OCI-LY1 (cell line): ENCODE measurements at regions not wholly inside any gene's neighbourhood (a gene's known extent, or its start where the extent isn't known, plus 50 kb on each side); places are given as distances from the start of the nearest gene placed in this dataset.

ENCODE experiments used
- H2AFZ ChIP-seq: fragments of 200-600 bp; sonication (generic), shearing (Covaris generic); 2 replicates; pipeline ENCODE4 v1.6.0; 2014; ENCODE audit warnings: antibody characterized with exemption, mild to moderate bottlenecking, low read length
- H3F3A ChIP-seq: fragments of 200-600 bp; sonication (generic), shearing (Covaris generic); 2 replicates; pipeline ENCODE4 v1.6.0; 2014; ENCODE audit warnings: mild to moderate bottlenecking, antibody characterized with exemption, low read length, moderate library complexity; ENCODE audit not compliant: insufficient read depth
- H3K27ac ChIP-seq: fragments of 200-600 bp; sonication (generic); 2 replicates; pipeline ENCODE4 v1.5.1; 2014; ENCODE audit warnings: low read length, mixed run types, mild to moderate bottlenecking, low read depth; ENCODE audit not compliant: poor library complexity, severe bottlenecking
- H3K27me3 ChIP-seq: fragments of 200-600 bp; sonication (generic); 2 replicates; pipeline ENCODE4 v1.6.0; 2014; ENCODE audit warnings: antibody characterized with exemption, mild to moderate bottlenecking, low read length, moderate library complexity; ENCODE audit not compliant: insufficient read depth
- H3K36me3 ChIP-seq: fragments of 200-600 bp; sonication (generic); 2 replicates; pipeline ENCODE4 v1.6.1; 2014; ENCODE audit warnings: mild to moderate bottlenecking, antibody characterized with exemption, low read length, moderate library complexity, mixed read lengths; ENCODE audit not compliant: insufficient read depth
- H3K4me1 ChIP-seq: fragments of 200-600 bp; sonication (generic); 2 replicates; pipeline ENCODE4 v1.5.1; 2014; ENCODE audit warnings: mild to moderate bottlenecking, low read length, moderate library complexity; ENCODE audit not compliant: insufficient read depth, severe bottlenecking
- H3K4me2 ChIP-seq: fragments of 200-600 bp; sonication (generic), shearing (Covaris generic); 2 replicates; pipeline ENCODE4 v1.6.1; 2014; ENCODE audit warnings: low read length
- H3K4me3 ChIP-seq: fragments of 200-600 bp; sonication (generic); 2 replicates; pipeline ENCODE4 v1.5.1; 2014; ENCODE audit warnings: low read length, low read depth, mild to moderate bottlenecking, mixed read lengths; ENCODE audit not compliant: poor library complexity, severe bottlenecking
- H3K79me2 ChIP-seq: fragments of 200-600 bp; shearing (Covaris generic); 2 replicates; pipeline ENCODE4 v1.6.1; 2016; ENCODE audit warnings: mixed run types, low read length, mixed read lengths; ENCODE audit not compliant: insufficient read depth
- H3K9ac ChIP-seq: fragments of 200-600 bp; sonication (generic), shearing (Covaris generic); 2 replicates; pipeline ENCODE4 v1.6.1; 2014; ENCODE audit warnings: mild to moderate bottlenecking, low read length, mixed read lengths
- H3K9me2 ChIP-seq: fragments of 200-600 bp; sonication (generic), shearing (Covaris generic); 2 replicates; pipeline ENCODE4 v1.6.1; 2014; ENCODE audit warnings: low read depth, mild to moderate bottlenecking, low read length, mixed read lengths
- H3K9me3 ChIP-seq: fragments of 200-600 bp; shearing (Covaris generic); 2 replicates; pipeline ENCODE4 v1.6.1; 2014; ENCODE audit warnings: low read length, mixed read lengths
- H4K20me1 ChIP-seq: fragments of 200-600 bp; sonication (generic), shearing (Covaris generic); 2 replicates; pipeline ENCODE4 v1.6.0; 2016; ENCODE audit warnings: mild to moderate bottlenecking, low read length; ENCODE audit not compliant: insufficient read depth
- EZH2 ChIP-seq: fragments of 200-600 bp; sonication (generic), shearing (Covaris generic); IDR thresholded peaks from 2 replicates; pipeline ENCODE4 v1.8.0; 2017; ENCODE audit warnings: borderline replicate concordance, mixed run types, mild to moderate bottlenecking, antibody characterized with exemption, low read length, moderate library complexity, mixed read lengths
- TF ChIP-seq, protein P1 (sequence below): fragments of 200-600 bp; sonication (generic), shearing (Covaris generic); IDR thresholded peaks from 2 replicates; pipeline ENCODE4 v1.5.1; 2017; ENCODE audit warnings: mild to moderate bottlenecking, antibody characterized with exemption, low read length, moderate library complexity, mixed read lengths

DNA sequence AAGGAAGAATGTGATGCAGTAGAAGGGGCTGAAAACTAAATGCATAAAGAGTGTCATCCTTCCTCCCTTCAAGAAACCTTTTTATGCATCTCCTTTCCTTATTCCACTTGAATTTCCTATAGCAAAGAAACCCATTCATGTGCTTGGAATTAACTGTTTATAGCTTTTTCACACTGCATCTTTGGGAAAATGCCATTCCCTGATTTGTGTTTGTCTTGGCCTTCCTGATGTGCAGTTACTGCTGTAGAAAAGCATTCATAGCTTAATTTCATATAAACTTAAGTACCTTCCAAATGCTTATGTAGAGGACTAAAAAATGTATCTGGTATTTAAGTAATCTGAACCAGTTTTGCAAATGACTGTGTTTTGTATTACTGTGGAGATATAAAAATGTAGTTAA lies 61.8 kb downstream of the SDR9C7 start:
- no peaks in the 10 kb centered on the region for H3K27me3 ChIP-seq
- H3K27ac ChIP-seq: no peak overlapping the region
- no peaks in the 10 kb centered on the region for H3F3A ChIP-seq
- no peak overlapping the region for H2AFZ ChIP-seq
- no peaks in the 10 kb centered on the region for H4K20me1 ChIP-seq
- peaks cover 5% of the 10 kb centered on the region for H3K9me3 ChIP-seq
- H3K4me1 ChIP-seq: no peaks in the 10 kb centered on the region
- no peaks in the 10 kb centered on the region for H3K9me2 ChIP-seq
- no peaks in the 10 kb centered on the region for H3K36me3 ChIP-seq
- H3K4me2 ChIP-seq: no peak overlapping the region
- TF ChIP-seq, protein P1, sequence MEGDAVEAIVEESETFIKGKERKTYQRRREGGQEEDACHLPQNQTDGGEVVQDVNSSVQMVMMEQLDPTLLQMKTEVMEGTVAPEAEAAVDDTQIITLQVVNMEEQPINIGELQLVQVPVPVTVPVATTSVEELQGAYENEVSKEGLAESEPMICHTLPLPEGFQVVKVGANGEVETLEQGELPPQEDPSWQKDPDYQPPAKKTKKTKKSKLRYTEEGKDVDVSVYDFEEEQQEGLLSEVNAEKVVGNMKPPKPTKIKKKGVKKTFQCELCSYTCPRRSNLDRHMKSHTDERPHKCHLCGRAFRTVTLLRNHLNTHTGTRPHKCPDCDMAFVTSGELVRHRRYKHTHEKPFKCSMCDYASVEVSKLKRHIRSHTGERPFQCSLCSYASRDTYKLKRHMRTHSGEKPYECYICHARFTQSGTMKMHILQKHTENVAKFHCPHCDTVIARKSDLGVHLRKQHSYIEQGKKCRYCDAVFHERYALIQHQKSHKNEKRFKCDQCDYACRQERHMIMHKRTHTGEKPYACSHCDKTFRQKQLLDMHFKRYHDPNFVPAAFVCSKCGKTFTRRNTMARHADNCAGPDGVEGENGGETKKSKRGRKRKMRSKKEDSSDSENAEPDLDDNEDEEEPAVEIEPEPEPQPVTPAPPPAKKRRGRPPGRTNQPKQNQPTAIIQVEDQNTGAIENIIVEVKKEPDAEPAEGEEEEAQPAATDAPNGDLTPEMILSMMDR: no peak
- TF ChIP-seq EZH2: no peak
- no peak overlapping the region for H3K9ac ChIP-seq
- no peak overlapping the region for H3K4me3 ChIP-seq
- no peaks in the 10 kb centered on the region for H3K79me2 ChIP-seq

DNA sequence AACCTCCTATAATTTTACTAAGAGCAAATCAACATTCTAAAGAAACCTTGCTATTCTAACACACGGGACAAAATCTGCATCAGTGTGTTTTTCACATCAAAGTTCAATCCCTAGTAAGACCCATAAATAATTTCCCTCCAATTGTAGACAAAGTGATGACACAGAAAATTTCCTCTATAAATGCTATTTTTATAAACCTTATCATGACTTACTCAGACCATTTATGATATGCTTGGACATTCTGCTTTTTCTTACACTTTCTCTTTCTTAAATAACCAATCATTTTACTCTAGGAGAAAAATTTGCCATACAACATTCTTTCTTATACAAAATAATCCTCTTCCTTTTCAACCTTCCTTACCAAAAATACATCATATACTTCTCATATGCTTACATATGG lies 67.0 kb downstream of the SDR9C7 start:
- no peaks in the 10 kb centered on the region for H4K20me1 ChIP-seq
- H3K4me1 ChIP-seq: no peaks in the 10 kb centered on the region
- H3K4me2 ChIP-seq: no peak overlapping the region
- H3K9me2 ChIP-seq: no peaks in the 10 kb centered on the region
- H2AFZ ChIP-seq: no peak overlapping the region
- H3K9me3 ChIP-seq: peaks cover 15% of the 10 kb centered on the region; the same call in 1 of the 2 replicates
- H3K4me3 ChIP-seq: no peak overlapping the region
- no peaks in the 10 kb centered on the region for H3K36me3 ChIP-seq
- H3K27me3 ChIP-seq: no peaks in the 10 kb centered on the region
- no peak overlapping the region for H3K9ac ChIP-seq
- no peak overlapping the region for H3K27ac ChIP-seq
- no peaks in the 10 kb centered on the region for H3F3A ChIP-seq
- H3K79me2 ChIP-seq: no peaks in the 10 kb centered on the region
- no peak for TF ChIP-seq EZH2
- TF ChIP-seq, protein P1: no peak

DNA sequence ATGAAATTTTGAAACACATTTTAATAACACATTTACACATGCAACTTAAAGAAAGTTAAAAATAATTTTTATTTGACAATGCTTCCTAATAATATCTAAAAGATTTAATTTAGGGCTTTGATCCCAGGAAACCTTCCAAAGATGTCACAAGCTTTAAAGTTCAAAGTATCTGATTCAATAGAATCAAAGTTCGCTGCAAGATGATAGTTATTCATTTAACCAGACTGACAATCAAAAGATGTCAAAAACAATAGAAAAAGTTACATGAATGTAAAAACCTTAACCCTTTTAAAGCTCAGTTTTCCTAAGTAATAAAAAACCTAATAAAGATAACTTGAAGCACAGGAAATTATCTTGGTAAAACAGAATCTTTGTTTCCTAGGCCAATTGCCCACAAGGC lies 67.7 kb downstream of the SDR9C7 start:
- no peak overlapping the region for H3K9ac ChIP-seq
- no peaks in the 10 kb centered on the region for H3F3A ChIP-seq
- no peaks in the 10 kb centered on the region for H3K79me2 ChIP-seq
- no peaks in the 10 kb centered on the region for H3K4me1 ChIP-seq
- no peaks in the 10 kb centered on the region for H3K9me2 ChIP-seq
- H3K27ac ChIP-seq: no peak overlapping the region
- no peak overlapping the region for H3K4me2 ChIP-seq
- H3K4me3 ChIP-seq: no peak overlapping the region
- no peaks in the 10 kb centered on the region for H4K20me1 ChIP-seq
- H3K27me3 ChIP-seq: no peaks in the 10 kb centered on the region
- TF ChIP-seq, protein P1: no peak
- no peak for TF ChIP-seq EZH2
- H3K36me3 ChIP-seq: no peaks in the 10 kb centered on the region
- peaks cover 15% of the 10 kb centered on the region; the same call in 1 of the 2 replicates for H3K9me3 ChIP-seq
- no peak overlapping the region for H2AFZ ChIP-seq
